Choroid plexus epithelial cell (primary cell): ENCODE measurements at regions not wholly inside any gene's neighbourhood (a gene's known extent, or its start where the extent isn't known, plus 50 kb on each side); places are given as distances from the start of the nearest gene placed in this dataset.

Experiments used
- DNase-seq: peaks from one replicate; pipeline ENCODE4 v3.0.0-alpha.2; 2010; ENCODE audit warnings: low read depth
- H3K4me3 ChIP-seq: 2 replicates; pipeline ENCODE4 v1.5.1; 2011; ENCODE audit warnings: low read depth, mild to moderate bottlenecking, control low read depth, low read length, moderate library complexity
- TF ChIP-seq, protein P1 (sequence below): conservative IDR thresholded peaks from 2 replicates; pipeline ENCODE4 v1.5.1; 2011; ENCODE audit warnings: low read depth, mild to moderate bottlenecking, control low read depth, inconsistent platforms, low read length, moderate library complexity

DNA sequence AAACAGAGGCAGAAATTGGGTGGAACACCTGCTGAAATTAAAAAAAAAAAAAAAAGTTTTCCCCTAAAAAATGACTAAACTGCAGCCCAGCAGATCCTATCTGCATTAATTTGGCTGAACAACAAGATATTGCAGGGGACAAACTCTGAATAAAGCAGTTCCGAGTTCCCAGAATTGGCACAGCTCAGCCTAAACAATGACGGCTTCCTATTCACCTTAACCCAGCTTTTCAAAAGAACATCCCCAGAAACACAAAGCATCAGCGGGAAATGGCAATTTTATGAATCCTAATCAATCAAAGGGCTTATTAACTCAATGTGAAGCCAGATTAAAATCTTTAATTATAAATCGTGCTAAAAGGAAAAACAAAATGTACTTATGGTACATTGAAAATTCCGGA is 497.8 kb upstream of the ZFHX3 start:
- no peak for DNase-seq
- no peak overlapping the region for H3K4me3 ChIP-seq
- TF ChIP-seq, protein P1, sequence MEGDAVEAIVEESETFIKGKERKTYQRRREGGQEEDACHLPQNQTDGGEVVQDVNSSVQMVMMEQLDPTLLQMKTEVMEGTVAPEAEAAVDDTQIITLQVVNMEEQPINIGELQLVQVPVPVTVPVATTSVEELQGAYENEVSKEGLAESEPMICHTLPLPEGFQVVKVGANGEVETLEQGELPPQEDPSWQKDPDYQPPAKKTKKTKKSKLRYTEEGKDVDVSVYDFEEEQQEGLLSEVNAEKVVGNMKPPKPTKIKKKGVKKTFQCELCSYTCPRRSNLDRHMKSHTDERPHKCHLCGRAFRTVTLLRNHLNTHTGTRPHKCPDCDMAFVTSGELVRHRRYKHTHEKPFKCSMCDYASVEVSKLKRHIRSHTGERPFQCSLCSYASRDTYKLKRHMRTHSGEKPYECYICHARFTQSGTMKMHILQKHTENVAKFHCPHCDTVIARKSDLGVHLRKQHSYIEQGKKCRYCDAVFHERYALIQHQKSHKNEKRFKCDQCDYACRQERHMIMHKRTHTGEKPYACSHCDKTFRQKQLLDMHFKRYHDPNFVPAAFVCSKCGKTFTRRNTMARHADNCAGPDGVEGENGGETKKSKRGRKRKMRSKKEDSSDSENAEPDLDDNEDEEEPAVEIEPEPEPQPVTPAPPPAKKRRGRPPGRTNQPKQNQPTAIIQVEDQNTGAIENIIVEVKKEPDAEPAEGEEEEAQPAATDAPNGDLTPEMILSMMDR: no peak

DNA sequence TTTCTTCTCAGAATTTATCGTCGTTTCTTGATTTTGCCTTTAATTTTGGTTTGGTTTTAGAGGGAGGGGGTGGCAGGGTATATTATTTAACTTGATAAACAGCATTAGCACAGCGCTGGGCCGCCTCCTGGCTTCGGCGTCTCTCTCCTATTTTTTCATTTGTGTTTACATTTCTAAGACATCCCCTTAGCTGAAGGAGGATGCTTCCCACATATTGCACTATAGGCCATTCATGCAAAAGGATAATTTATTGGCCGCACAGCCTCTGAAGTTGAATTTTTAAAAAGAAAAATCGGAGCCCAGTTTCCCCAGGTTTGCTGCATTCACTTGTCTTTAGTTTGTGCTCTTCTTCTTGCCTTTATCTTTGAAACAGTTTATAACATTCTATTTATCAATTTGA is 497.4 kb upstream of the ZFHX3 start:
- TF ChIP-seq, protein P1: no peak
- no peak for DNase-seq
- no peak overlapping the region for H3K4me3 ChIP-seq

DNA sequence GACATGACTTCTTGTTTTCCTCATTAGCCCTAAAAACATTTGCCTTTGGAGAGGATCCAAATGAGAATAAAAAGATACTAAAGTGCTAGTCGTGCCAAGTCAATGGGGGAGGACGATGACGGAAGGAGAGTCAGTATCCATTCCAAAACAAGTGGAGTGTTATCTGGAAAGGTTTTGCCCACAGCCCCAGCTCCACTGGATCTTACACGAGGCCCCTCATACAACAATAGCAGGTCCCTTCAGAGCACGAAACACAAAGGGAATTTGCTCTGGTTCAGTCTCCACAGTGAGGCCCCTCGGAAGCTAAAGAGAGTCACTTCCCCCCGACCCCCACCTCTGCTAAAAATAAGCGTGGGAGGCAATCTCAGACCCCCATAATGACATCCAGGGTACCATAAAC is 496.9 kb upstream of the ZFHX3 start:
- no peak overlapping the region for H3K4me3 ChIP-seq
- DNase-seq: no peak
- TF ChIP-seq, protein P1: no peak

DNA sequence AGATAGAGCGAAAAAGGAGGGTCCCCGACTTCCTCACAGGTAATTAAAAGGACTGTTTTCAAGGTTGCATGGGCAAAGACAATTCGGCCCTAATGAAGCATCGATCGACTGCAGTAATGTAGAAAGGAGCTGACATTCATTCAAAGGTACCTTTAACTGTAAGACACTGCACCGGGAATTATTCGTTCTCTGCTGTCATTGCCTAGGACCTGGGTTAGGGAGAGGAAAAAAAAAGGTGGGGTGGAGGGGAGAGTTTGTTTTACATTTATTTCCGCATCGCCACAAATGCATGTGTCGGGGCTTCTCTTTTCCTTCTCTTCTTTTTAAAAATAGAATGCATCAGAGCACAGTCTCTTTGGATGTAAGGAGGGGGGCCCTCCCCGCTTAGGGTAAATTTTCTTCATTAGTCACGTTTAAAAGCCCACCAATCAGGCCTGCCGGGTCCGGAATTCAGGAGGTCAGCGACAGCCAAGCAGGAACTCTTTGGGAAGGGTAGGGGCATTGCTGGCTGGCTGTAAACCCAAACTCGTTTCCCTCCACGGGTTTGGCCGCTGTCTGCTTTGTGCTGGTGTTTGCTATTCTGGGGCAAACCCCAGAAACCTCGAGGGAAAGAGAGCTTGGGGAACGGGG is 496.2 kb upstream of the ZFHX3 start:
- H3K4me3 ChIP-seq: no peak overlapping the region
- TF ChIP-seq, protein P1: no peak

DNA sequence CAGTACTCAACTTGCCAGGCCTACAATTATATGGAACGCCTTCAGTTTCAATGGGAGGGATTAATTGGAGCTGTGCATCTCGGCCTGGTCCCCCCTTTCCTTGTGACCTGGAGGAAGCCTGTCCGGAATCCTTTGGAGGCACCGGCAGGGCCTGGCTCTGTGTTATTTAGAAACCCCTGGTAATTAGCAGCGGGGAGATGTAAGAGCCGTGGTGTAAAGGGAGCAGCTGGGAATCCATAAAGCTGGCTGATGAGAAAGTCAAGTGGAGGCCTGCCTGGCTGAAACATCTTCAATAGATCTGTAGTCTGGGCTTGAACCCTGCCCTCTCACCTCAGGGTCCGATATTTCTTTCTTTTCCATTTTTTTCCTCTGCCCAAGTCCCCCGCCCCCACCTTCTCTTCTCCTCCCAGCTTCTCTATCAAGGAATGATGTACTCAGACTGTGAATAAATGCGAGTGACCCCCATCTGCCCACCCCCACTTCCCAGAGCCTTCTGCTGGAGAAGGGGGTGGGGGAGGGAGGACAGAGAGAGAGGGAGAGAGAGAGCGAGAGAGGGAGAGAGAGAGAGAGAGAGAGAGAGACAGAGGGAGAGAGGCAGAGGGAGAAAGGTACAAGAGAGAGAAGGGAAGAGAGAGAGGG is 495.5 kb upstream of the ZFHX3 start:
- TF ChIP-seq, protein P1: no peak
- H3K4me3 ChIP-seq: no peak overlapping the region
- DNase-seq: no peak

More for the DNA sequence above, 496.2 kb upstream of the ZFHX3 start:
- DNase-seq: no peak

DNA sequence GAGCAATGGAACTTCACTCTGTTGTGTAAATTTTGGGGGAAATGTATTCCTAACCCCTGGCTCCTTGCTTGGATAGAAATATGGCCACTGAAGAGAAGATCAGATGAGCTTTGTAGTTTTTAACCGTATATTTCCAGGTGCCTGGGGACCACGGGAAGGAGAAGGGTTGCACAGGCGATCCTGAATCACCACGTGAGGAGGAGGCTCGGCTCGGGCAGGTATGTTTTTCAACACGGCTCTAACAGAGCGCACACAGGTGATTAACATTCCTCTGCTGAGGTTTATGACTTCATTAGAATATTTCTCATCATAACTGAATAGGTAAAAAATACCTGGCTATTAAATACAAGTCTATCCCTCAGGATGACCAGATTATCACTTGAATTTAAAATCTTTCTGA is 495.0 kb upstream of the ZFHX3 start:
- no peak for DNase-seq
- TF ChIP-seq, protein P1: no peak

DNA sequence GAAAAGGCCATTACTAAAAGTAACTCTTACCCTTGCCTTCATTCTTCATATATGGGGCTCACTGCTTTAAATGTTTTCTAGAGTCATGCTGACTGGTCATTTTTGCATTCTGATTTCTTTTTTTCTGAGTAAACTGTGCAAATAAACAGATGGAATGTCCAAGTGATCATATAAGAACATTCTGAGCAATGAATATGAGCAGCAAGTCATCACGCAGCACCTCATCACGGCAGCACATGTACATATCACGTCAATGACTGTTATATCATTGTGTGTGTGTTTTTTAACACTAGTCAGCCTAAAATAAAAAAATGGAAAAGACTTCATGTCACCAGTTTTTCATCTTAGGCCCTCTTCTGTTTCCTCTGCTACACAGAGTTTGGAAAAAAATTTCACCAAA is 490.0 kb upstream of the ZFHX3 start:
- TF ChIP-seq, protein P1: no peak
- DNase-seq: no peak
- H3K4me3 ChIP-seq: no peak overlapping the region

More for the DNA sequence above, 495.0 kb upstream of the ZFHX3 start:
- H3K4me3 ChIP-seq: no peak overlapping the region
